ENCODE measurements at regions not wholly inside any gene's neighbourhood (a gene's known extent, or its start where the extent isn't known, plus 50 kb on each side); places are given as distances from the start of the nearest gene placed in this dataset.

GRCh38 chr4:125539691-125540090 lies 224.9 kb downstream of the FAT4 start:
- TF ChIP-seq CTCF (IDR thresholded peaks at IDR 0.05) (no peak), POLR2AphosphoS5 (IDR thresholded peaks at IDR 0.05) (no peak), EP300 (IDR thresholded peaks at IDR 0.05) (no peak)
